WI38 (cell line): ENCODE measurements at regions not wholly inside any gene's neighbourhood (a gene's known extent, or its start where the extent isn't known, plus 50 kb on each side); places are given as distances from the start of the nearest gene placed in this dataset.

Experiments
- H3K4me3 ChIP-seq: 2 replicates; pipeline ENCODE4 v1.5.1; 2011; ENCODE audit warnings: low read depth, mild to moderate bottlenecking, control low read depth, low read length
- CTCF ChIP-seq: IDR thresholded peaks from 2 replicates; pipeline ENCODE4 v1.5.1; 2012; ENCODE audit warnings: low read depth, mild to moderate bottlenecking, control low read depth, low read length

- no peak overlapping the region for H3K4me3 ChIP-seq
- no peak for TF ChIP-seq CTCF
Measured at GRCh38 chr2:38192976-38193375, 117.0 kb upstream of the CYP1B1 start.

- H3K4me3 ChIP-seq = no peak overlapping the region
Measured at GRCh38 chr2:38192046-38192445, 116.1 kb upstream of the CYP1B1 start.

GRCh38 chr2:38191516-38191915, 115.6 kb upstream of the CYP1B1 start:
- H3K4me3 ChIP-seq = no peak overlapping the region
- no peak for TF ChIP-seq CTCF

More at GRCh38 chr2:38192046-38192445, 116.1 kb upstream of the CYP1B1 start:
- no peak for TF ChIP-seq CTCF

- no peak for TF ChIP-seq CTCF
- H3K4me3 ChIP-seq = no peak overlapping the region
Measured at GRCh38 chr2:38190542-38191218, 114.7 kb upstream of the CYP1B1 start.

GRCh38 chr2:38187541-38188011, 111.6 kb upstream of the CYP1B1 start:
- TF ChIP-seq CTCF = no peak
- no peak overlapping the region for H3K4me3 ChIP-seq

GRCh38 chr2:38185012-38185491, 109.1 kb upstream of the CYP1B1 start:
- TF ChIP-seq CTCF = no peak
- H3K4me3 ChIP-seq = no peak overlapping the region

GRCh38 chr2:38182492-38183003, 106.6 kb upstream of the CYP1B1 start:
- no peak overlapping the region for H3K4me3 ChIP-seq
- no peak for TF ChIP-seq CTCF
